ENCODE measurements at regions not wholly inside any gene's neighbourhood (a gene's known extent, or its start where the extent isn't known, plus 50 kb on each side); places are given as distances from the start of the nearest gene placed in this dataset.
A peak's percentile ranks its signal among the peaks of the same experiment; 100 is the strongest.

DNA sequence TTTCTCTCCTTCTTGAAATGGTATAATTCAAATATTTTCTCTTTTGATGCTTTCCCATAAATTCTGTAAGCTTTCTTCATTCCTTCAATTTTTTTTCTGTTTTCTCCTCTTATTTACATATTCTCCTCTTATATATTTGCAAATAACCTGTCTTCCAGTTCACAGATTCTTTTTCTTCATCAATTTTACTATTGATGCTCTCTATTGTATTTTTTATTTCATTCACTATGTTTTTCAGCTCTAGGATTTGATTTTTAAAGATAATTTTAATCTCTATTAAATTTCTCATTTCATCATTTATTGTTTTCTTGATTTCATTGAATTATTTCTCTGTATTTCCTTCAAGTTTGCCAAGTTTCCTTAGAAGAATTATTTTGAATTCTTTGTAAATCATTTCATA is 54.0 kb upstream of the PRPS1L1 start:
- no peak for DNase-seq

DNA sequence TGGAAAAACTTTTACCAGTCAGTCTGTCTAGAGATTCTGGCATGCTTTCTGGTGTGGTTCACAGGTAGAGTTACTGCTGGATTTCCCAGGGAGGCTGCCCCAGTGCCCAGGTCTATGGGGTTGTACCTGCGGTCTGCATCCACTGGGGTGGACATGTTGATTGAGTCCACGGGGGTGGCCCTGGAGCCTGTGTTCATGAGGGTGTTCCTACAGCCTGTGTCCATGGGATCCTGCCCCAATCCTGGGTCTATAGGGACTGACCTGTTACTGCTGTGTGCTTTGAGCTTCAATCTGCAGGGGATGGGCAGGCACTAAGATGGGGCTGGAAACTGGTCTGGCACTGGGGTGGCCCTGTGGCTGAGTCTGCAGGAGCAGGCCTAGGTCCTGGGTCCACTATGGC is 54.5 kb upstream of the PRPS1L1 start:
- no peak for DNase-seq

DNA sequence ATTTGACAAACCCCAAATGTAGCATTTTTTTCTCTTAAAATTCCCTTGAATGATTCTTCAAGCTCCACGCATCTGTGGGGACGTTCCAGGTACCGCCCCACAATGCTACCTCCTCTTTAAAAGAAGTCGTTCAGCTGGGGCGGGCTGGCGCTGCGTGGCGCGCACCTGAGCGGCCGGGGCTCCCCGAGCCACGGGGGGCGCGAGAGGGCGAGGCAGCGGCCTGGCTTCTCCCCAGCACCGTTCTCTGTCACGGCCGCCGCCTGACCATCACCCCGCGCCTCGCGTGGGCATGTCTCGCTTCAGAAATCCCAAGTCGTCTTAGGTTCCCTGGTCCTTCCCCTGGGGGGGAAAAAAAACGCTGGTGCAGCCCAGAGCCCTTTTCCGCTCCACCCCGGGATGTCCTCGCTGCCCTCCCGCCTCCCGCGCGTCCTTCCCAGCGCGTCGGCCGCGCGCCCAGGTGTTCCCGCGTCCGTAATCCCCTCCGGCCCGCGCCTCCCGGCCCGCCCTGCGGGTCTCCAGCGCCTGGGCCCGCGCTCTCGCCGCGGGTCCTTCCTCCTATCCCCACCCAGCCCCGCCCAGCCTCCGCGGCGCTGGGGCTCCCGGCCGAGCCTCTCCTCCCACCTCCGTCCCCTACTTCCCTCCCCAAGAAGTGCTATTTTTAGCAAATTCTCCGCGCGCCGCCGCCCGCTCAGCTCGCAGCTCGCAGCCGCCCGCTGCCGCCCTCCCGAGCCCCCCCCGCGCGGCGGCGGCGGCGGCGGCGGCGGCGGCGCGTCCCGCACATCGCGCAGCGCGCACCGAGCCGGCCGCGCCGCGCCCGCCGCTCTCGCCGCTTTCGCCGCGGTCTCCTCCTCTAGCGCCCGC is 58.7 kb upstream of the PRPS1L1 start:
- no peak for DNase-seq

DNA sequence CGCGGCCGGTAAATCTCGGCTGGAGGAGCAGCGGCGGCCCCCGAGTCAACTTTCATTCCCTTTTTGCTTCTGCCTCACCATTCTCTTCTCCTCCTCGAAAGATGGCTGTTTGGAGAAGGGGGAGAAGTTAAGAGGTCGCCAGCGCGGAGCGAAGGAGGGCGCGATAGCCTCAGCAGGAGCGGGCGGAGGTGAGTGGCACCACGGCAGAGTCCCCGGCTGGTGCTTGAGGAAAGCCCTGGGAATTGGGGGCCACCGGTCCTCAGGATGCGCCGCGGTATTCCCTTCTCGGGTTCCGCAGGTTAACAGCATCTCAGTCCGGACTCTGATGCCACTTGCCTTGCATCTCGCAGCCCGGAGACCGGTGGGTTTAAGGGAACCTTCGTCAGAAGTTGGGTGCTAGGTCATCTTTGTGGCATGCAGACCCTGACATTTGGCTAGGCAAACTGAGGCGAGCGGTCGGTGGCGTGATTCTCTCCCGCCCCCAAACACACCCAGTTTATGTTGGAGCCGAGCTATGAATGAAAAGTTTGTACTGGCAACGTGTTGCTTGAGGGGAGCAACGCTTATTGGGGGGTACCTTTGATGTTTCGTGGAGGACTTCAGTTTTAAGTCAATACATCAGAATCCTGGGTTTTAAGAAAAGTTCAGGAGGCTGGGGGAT is 59.5 kb upstream of the PRPS1L1 start:
- no peak for DNase-seq

DNA sequence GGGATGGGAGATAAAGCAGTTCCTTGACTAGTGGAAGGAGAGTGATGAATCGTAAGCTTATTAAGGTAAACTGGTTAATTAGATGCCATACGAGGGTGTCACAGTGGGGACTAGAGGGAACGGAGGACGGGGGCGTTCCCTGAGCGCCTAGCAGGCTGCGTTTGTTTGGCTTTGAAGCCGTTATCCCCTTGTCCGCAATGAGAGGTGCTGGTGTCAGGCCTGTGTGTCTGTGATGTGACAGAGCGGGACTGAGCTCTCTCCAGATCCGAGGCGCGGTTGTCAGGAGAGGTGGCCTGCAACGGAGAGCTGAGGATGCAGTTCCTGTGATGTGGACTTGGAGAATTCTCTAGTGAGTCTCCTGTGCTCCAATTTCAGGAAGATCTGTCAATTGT is 60.0 kb upstream of the PRPS1L1 start:
- no peak for DNase-seq

DNA sequence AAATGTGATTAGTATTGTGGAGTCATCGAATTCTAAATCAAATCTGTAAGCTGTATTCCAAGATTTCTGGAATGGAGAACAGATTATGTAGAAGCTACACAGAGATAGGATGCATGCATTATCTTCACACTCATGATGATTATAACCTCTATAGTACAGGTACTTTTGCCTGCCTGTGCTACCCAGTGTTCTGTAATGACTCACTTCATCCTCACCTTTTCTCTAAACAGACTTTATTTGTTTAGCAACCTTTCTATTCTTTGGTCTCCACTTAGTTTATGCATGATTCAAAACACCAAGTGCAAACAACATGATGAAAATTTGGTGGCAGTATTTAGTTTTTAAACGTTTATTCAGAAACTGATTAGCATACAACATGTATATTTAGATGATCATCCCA is 68.4 kb upstream of the PRPS1L1 start:
- no peak for DNase-seq

DNA sequence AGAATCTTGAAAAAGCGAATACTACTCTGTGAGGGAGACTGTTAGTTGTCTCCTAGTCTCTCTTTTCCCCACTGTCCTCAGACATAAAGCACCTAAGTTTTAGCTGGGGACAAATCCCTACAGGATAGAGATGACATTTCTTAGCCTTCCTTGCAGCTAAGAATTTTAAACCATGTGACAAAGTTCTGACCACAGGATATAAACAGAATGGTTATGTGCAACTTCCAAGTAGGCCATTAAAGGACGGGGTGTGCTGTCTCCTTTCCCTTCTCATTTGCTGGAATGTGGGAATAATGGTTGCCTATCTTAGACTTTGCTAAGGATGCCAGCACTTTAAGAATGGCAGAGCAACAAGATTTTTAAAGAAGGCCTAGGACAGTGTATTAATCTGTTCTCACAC is 74.9 kb upstream of the PRPS1L1 start:
- no peak for DNase-seq

DNA sequence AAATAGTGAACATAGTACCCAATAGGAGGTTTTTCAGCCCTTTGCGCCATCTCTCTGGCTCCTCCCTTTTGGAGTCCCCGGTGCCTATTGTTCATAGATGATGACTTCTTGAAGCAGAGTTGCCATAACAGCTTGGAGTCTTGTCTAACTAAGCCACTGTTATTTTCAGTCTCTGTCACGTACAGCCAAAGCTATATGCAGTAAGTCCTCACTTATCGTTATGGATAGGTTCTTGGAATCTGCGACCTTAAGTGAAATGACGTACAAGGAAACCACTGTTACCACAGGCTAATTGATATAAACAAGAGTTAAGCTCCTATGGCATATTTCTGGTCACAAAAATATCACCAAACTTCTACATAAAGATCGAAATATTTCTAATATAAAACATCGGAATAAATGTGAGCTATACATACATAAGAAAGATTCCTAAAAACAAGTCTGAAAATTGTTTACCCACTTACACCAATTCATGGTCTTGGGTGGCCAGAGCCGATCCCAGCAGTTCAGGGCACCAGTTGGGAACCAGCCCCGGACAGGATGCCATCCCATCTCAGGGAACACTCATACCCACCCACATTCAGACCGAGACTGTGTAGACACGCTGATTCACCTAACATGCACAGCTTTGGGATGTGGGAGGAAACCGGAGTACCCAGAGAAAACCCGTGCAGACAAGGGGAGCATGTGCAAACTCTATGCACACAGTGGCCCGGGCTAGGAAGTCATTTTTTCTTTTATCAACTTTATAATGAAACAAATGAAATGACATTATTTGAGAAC is 76.0 kb upstream of the PRPS1L1 start:
- DNase-seq = no peak

DNA sequence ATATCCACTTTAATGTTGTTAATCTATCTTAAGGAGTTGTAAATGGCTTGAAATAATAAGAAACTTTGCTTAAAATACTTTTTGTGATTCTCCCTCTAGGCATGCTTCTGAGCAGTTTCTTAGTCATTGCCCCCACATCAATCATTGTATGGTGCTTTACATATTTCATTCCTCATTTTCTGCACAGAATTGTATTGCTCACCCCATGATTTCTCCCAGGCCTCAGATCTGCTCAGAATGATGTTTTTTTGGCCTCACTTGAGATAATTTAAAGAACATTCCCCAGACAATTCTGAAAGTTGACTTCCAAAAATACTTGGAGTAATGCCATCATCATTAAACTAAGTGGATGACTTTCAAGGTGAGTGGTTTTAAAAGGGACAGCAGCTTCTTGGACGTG is 82.1 kb upstream of the PRPS1L1 start:
- DNase-seq = peak; percentile 62

DNA sequence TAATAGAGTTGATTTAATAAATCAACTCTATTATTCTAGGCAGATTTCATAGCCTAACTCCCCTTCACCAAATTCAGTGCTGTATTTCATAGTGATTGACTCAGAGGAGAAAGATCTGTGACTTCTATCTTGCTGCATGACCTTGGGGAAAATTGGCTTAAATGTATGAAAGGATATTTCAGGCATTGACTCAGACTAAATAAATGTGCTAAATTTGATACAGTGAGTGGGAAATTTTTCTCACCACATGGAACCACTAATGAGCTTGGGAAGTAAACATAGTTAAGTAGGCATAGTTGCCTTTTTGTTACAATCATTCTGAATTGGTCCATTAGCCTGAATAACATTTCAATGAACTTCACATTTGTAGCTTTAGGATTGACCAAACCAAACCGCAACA is 89.0 kb upstream of the PRPS1L1 start:
- DNase-seq = peak; percentile 40

DNA sequence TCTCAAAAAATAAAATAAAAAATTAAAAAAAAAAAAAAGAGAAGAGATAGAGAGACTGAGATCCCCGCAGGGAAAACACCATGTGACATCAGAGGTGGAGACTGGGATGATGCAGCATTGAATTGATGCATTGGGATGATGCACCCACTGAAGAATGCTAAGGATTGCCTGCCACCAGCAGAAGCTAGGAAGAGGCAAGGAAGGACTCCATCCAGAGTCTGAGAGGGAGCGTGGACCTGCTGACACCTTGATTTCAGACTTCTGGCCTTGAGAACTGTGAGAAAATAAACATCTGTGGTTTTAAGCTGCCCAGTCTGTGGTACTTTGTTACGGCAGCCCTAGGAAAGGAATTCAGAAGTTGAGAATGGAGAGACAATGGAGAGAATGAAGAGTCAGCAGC is 89.8 kb upstream of the PRPS1L1 start:
- peak; percentile 64 for DNase-seq

DNA sequence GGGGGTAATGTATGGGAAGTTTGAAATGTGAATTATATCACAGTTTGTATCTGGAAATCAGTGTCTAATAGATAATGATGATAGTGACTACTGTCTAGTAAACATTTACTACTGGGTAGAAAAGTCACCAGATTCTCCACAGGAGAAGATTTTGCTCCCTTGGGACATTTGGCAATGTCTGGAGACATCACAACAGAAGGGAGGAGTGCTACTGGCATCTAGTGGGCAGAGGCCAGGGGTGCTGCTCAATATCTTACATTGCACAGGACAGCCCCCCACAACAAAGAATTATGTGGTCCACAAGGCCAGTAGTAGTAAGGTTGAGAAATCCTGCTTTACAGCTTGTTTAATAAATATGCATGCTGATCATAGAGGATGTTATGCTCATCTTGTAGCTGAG is 92.3 kb upstream of the PRPS1L1 start:
- DNase-seq = peak; percentile 36

DNA sequence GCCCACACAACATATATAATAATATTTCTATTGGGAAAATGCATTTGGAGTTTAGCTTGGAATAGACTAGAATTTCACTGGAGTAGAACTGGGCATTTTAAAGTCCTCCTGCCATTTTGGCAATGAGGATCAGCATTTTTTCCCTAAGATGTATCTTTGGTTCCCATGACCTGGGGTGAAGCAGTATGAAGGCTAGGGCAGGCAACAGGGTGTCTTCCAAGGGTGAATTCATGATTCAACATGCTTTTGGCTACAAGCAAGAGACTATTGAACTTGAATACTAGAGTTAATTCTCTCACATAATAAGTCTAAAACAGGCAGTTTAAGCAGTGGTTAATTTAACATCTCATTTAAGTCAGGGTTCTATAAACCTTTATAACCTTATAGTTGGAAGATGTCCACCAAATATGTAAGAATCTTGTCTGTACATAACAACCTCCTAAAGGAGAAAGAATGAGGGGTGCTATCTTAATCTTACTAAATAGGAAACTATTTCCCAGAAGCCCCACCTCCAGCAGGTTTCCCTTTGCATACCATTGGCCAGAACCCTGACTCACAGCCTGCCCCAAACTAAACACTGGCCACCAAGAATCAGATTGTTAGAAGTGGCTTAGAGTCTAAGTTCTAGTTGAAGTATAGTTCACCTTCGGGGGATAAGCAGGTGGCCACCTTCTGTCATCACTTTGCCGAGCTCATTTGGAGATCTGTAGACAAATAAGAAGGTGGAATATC is 96.0 kb upstream of the PRPS1L1 start:
- DNase-seq = no peak

DNA sequence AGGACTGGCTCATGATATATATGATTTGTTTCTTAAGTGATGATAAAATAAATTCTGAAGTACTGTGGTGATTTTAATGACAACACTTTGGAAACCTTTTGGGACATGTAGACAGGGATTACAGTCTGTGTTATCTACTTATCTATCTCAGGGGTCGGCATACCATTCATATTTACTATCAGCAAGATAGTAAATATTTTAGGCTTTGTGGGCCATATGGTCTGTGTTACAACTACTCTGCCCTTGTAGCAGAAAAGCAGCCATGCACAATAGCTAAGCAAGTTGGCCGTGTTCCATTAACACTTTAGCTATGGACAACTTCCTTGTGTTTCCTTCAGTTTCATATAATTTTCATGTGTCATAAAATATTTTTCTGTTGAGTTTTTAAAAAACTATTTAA is 97.8 kb upstream of the PRPS1L1 start:
- DNase-seq = peak; percentile 26

DNA sequence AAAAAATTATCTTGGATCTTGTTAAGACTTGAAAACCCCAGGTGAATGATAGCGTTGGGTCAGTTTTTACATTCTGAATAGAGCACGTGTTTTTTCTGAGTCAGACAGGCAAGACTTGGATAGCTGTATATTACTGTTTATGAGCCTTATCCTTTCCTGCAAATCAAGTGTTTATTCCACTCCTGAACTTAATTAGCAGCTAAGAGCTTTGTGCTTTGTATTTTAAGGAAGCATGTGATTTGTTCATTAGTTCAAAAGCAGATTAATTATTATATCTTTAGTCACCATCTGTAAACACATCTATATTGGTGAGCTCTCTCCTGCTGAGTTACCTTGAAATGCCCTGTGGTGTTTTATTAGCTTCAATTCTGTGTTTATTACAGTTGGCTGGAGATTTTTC is 98.6 kb upstream of the PRPS1L1 start:
- DNase-seq = no peak

DNA sequence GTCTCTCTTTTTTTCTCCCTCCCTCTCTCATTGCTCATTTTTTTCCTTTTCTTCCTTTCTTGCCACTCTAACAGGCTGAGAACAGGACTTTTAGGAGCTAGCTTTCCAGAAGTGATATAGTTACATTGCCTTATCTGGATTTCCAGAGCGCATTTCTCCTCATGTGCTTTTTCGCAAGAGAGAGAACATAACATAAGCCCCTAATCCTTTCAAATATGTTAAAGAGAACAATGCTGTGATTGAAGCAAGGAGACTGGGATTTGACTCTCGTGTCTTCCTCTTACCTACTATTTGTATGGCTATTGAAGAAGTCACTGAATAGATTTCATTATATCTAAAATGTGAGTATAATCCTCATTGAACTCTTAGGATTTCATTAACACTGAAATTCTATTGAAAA is 101.2 kb upstream of the PRPS1L1 start:
- no peak for DNase-seq

DNA sequence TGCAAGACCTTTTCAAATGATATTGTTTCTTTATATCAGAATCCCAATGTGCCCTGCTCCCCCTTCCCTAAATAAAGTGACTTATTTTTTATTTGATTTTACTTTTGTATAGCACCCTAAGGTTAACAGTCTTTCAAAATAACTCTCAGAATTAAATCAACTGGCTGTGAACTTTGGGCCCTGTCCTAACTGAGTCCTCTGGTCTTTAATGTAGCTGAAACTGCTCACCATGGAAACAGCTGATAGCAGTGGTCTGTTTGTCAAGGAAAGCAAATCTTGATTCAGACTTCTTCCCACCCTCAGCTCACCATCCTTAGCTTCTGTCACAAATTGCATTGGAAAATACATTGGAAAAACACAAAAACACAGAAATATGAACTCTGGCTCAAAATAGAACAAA is 105.2 kb upstream of the PRPS1L1 start:
- no peak for DNase-seq

DNA sequence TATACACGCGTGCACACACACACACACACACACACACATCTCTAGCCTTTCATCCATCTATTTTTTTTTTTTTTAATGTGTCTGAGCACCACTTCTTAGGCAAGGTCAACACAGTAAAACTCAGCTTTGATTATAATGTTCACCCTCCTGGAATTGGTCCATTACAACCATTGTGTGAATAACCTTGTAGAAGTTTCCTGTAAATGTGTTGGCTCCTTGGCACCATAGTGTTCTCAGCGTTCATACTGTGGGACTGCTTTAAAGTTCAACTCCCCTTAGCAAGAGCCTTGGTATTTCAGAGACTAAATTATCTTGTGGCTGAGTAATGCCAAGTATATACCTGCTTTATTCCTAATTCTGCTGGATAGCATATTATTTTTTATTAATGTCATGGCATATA is 106.3 kb upstream of the PRPS1L1 start:
- no peak for DNase-seq

DNA sequence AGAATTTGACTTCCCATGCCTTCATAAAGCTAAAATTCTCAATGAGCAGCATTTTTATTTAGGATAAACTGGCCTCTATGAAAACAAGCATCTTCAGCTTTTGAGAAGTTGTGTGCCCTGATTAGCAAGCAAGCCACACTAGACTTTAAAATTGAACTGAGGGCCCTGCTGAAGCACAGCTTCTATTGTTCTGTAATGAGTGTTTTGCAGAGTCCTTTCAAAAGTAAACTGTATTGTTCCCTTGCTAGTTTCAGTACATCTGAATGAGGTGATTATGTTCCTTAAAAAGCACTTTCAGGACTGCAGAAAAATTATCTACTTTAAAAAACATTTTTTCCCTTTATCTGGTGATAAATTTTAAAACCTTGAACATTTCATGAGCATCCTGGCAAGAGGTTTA is 113.3 kb upstream of the PRPS1L1 start:
- DNase-seq = no peak

DNA sequence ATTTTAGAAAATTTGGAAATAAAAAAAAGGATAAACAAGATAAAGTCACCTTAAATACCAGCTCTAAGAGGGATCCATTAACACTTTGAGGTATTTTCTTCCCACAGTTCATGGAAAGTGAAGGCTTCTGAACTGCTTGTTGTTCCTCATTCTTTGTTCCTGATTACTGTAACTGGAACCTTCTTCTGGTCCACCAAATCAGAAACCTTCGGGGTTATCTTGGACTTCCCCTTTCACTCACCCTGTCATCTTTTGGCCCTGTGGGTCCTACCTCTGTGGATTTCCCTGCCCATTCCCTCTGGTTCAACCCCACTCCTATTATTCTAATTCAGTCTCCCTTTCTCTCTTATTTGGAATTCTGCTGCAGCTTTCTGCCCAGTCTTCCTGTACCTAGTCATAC is 116.5 kb upstream of the PRPS1L1 start:
- no peak for DNase-seq

DNA sequence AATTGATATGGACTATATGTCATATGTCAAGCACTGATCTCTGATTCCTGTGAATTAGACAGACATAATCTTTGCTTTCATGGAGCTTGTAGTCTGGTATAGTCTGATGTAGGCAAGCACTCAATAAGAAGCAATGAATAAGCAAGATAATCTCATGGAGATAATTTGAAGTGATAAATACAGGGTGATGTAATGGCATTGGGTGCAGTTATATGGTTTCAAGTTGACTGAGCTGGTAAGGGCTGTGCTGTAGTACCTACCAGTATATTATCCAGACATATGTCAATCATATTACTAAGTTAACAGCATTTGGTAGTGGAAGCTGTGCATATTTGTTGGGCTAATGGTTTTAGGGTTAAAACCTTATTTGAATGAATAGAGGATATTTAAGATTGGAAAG is 117.5 kb upstream of the PRPS1L1 start:
- no peak for DNase-seq

DNA sequence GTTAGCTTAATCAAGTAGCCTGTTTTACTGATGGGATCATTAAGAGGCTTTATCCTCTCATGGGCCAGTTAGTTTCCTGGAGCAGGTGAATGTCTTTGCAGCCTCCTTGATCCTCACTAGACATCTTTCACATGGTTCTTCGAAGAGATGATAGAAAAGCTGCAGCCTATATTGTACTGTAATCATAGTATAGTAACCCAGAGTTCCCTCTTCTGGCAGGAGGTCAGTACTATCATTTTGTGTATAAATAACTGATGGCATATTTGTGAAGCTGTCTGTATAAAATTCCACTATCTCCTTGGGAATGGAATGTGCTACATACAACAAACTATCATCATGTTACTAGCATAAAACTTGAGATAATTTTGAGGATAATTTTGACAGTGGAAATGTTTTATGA is 123.8 kb upstream of the PRPS1L1 start:
- peak; percentile 39 for DNase-seq

DNA sequence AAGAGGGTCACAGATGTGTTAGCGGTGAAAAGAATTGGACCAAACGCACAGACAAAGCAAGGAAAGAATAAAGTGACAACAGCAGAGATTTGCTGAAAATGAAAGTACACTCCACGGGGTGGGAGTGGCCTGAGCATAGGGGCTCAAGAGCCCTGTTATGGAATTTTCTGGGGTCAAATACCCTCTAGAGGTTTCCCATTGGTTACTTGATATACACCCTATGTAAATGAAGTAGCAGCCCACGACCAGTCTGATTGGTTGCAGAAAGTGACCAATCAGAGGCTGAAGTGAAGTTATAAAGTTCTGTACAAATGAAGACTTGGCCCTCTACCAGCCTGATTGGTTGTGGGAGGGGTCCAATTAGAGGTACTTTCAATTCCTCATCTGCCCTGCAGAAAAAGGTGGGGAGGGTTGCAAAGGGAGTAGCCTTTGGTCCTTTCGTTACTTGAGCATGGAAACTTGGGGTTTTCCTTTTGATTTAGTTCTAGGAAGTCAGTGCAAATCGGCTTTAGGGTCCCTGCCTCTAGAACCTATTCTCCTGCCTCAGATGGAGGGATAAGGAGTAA is 125.6 kb upstream of the PRPS1L1 start:
- no peak for DNase-seq
